Activated CD4-positive, alpha-beta memory T cell treated with anti-CD3 and anti-CD28 coated beads, Interleukin-2, amount 10 ng/mL, durations not matched to agents 7 days and 5 days (primary cell): ENCODE measurements at regions not wholly inside any gene's neighbourhood (a gene's known extent, or its start where the extent isn't known, plus 50 kb on each side); places are given as distances from the start of the nearest gene placed in this dataset.

Source experiments
- CTCF ChIA-PET: fragments of 350-600 bp; sonication (Branson Sonifier 250); formaldehyde crosslinking; loops from one replicate; lab custom pipeline; 2021; ENCODE audit warnings: antibody characterized with exemption, inconsistent platforms; lab: Charles Lee
- POLR2A ChIA-PET: fragments of 350-600 bp; sonication (Branson Sonifier 250); formaldehyde crosslinking; loops from one replicate; lab custom pipeline; 2021; ENCODE audit warnings: antibody characterized with exemption; lab: Charles Lee
- DNase-seq: peaks from one replicate; pipeline ENCODE4 v3.0.0-alpha.2; 2020
- H3K27ac Mint-ChIP-seq: one replicate; pipeline ENCODE4 v1.8.0; 2021; ENCODE audit warnings: mild to moderate bottlenecking, mixed read lengths
- H3K27me3 Mint-ChIP-seq: one replicate; pipeline ENCODE4 v1.8.0; 2021; ENCODE audit warnings: mixed read lengths
- H3K36me3 Mint-ChIP-seq: one replicate; pipeline ENCODE4 v1.8.0; 2021; ENCODE audit warnings: low read depth, mixed read lengths
- H3K4me1 Mint-ChIP-seq: one replicate; pipeline ENCODE4 v1.8.0; 2021; ENCODE audit warnings: mixed read lengths
- H3K4me3 Mint-ChIP-seq: one replicate; pipeline ENCODE4 v1.8.0; 2021; ENCODE audit warnings: mild to moderate bottlenecking, mixed read lengths
- H3K9me3 Mint-ChIP-seq: one replicate; pipeline ENCODE4 v1.8.0; 2021; ENCODE audit warnings: mixed read lengths

DNA sequence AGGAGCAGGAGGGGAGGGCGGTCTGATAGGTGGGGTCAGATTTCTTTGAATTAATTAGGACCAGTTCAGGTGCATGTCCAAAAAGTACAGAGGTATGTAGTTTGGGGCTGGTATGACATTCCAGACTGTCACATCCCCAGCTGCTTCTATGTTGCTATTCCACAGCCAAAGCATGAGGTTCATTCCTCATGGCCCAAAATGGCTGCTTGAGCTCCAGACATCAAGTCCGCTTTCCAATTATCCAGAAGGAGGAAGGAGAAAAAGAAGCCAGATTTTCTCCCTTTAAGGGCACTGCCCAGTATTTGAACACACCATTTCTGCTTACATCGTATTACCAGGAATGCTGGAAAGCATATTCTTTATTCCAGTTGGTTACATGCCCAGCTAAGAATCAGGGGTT, 58.0 kb upstream of the CD82 start:
- no peaks in the 10 kb centered on the region for H3K4me1 Mint-ChIP-seq
- H3K4me3 Mint-ChIP-seq, result no peak overlapping the region
- POLR2A ChIA-PET, result no interaction called here
- H3K27me3 Mint-ChIP-seq, result peaks cover 9% of the 10 kb centered on the region
- no peaks in the 10 kb centered on the region for H3K36me3 Mint-ChIP-seq
- CTCF ChIA-PET, result no interaction called here
- no peak for DNase-seq
- H3K27ac Mint-ChIP-seq, result no peak overlapping the region
- no peaks in the 10 kb centered on the region for H3K9me3 Mint-ChIP-seq

DNA sequence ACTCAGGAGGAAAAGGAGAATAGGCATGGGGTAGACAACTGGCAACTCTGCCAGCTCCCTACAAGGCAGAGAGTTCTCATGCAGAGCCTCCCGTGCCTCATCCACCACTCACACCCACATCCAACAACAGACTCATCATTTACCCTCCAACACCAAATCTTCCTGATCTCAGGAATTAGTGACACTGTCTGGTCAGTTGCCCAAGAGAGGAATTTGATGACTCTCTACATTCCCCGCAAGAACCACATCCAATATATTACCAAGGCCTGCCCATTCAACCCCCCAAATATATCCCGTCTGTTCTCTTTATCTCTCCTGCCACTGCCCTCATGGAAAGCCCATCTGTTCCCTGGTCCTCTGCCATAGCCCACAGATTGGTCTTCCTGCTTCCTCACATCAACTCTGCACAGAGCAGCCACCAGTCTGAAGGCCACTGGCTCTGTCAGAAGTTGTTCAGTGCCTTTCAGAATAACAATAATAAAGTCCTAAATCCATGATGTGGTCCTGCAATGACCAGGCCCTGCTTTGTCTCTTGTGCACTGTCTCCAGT, 57.5 kb upstream of the CD82 start:
- Mint-ChIP-seq H3K4me1 (no peaks in the 10 kb centered on the region), H3K4me3 (no peak overlapping the region), H3K27me3 (peaks cover 9% of the 10 kb centered on the region), H3K9me3 (no peaks in the 10 kb centered on the region), H3K36me3 (no peaks in the 10 kb centered on the region), H3K27ac (no peak overlapping the region)
- ChIA-PET CTCF (no interaction called here), POLR2A (no interaction called here)
- DNase-seq, result no peak

GRCh38 chr11:44509296-44509695, 56.2 kb upstream of the CD82 start:
- Mint-ChIP-seq H3K27ac (no peak overlapping the region), H3K4me1 (no peaks in the 10 kb centered on the region), H3K9me3 (no peaks in the 10 kb centered on the region), H3K27me3 (peaks cover 11% of the 10 kb centered on the region), H3K4me3 (no peak overlapping the region), H3K36me3 (no peaks in the 10 kb centered on the region)
- ChIA-PET CTCF (no interaction called here), POLR2A (no interaction called here)
- no peak for DNase-seq

GRCh38 chr11:44510372-44510771, 55.1 kb upstream of the CD82 start:
- no peak overlapping the region for H3K4me3 Mint-ChIP-seq
- POLR2A ChIA-PET, result no interaction called here

GRCh38 chr11:44512818-44513217, 52.6 kb upstream of the CD82 start:
- DNase-seq, result no peak
- Mint-ChIP-seq H3K27ac (no peak overlapping the region), H3K27me3 (peaks cover 13% of the 10 kb centered on the region), H3K4me1 (no peaks in the 10 kb centered on the region), H3K9me3 (no peaks in the 10 kb centered on the region), H3K36me3 (no peaks in the 10 kb centered on the region), H3K4me3 (no peak overlapping the region)
- ChIA-PET POLR2A (interaction anchor here (0.5 kb wide), 1 partner anchor 112 kb away, joined by 3 read pairs; no protein-coding TSS in a partner anchor), CTCF (interaction anchor here (0.9 to 1.8 kb wide), 2 partner anchors 11 to 28 kb away, joined by 4 to 5 read pairs; no protein-coding TSS in a partner anchor)

More at GRCh38 chr11:44510372-44510771, 55.1 kb upstream of the CD82 start:
- CTCF ChIA-PET, result no interaction called here
- no peaks in the 10 kb centered on the region for H3K4me1 Mint-ChIP-seq
- peaks cover 11% of the 10 kb centered on the region for H3K27me3 Mint-ChIP-seq
- no peaks in the 10 kb centered on the region for H3K36me3 Mint-ChIP-seq
- DNase-seq, result no peak
- no peak overlapping the region for H3K27ac Mint-ChIP-seq
- H3K9me3 Mint-ChIP-seq, result no peaks in the 10 kb centered on the region

- no peaks in the 10 kb centered on the region for H3K9me3 Mint-ChIP-seq
- no peaks in the 10 kb centered on the region for H3K4me1 Mint-ChIP-seq
- no peak overlapping the region for H3K27ac Mint-ChIP-seq
- ChIA-PET POLR2A (no interaction called here), CTCF (interaction anchor here (0.5 kb wide), 1 partner anchor 98 kb away, joined by 3 read pairs; no protein-coding TSS in a partner anchor)
- H3K4me3 Mint-ChIP-seq, result no peak overlapping the region
- H3K36me3 Mint-ChIP-seq, result no peaks in the 10 kb centered on the region
- H3K27me3 Mint-ChIP-seq, result peaks cover 22% of the 10 kb centered on the region
- no peak for DNase-seq
Observed at GRCh38 chr11:44515048-44515447, 50.4 kb upstream of the CD82 start.
